VCaP (cell line): ENCODE measurements at regions not wholly inside any gene's neighbourhood (a gene's known extent, or its start where the extent isn't known, plus 50 kb on each side); places are given as distances from the start of the nearest gene placed in this dataset.

Experiments
- H3K27ac ChIP-seq: fragments of 450-650 bp; 2 replicates; pipeline ENCODE4 v1.5.1; 2017
- TF ChIP-seq, protein P1 (sequence below): fragments of 450-650 bp; conservative IDR thresholded peaks from 2 replicates; pipeline ENCODE4 v1.5.1; 2017; ENCODE audit warnings: mild to moderate bottlenecking, moderate library complexity

DNA sequence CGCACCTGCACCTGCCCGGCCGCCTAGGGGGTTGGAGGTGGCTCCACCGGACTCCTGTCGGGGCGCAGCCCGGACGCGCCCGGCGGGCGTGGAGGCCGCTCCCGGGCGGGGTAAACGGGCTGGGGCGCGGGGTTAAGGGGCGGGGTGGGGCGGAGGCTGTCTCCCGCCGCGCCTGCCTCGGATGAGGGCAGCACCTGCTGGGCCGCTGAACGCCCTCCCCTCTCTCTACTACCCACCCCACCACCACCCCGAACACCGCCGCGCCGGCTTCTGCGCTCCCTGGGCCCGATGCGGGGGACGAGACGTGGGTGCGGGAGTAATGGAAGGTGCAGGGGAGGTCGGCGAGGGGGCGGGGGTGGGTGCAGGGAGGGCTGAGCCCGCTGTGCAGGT lies 224.8 kb upstream of the ID2 start:
- TF ChIP-seq, protein P1, sequence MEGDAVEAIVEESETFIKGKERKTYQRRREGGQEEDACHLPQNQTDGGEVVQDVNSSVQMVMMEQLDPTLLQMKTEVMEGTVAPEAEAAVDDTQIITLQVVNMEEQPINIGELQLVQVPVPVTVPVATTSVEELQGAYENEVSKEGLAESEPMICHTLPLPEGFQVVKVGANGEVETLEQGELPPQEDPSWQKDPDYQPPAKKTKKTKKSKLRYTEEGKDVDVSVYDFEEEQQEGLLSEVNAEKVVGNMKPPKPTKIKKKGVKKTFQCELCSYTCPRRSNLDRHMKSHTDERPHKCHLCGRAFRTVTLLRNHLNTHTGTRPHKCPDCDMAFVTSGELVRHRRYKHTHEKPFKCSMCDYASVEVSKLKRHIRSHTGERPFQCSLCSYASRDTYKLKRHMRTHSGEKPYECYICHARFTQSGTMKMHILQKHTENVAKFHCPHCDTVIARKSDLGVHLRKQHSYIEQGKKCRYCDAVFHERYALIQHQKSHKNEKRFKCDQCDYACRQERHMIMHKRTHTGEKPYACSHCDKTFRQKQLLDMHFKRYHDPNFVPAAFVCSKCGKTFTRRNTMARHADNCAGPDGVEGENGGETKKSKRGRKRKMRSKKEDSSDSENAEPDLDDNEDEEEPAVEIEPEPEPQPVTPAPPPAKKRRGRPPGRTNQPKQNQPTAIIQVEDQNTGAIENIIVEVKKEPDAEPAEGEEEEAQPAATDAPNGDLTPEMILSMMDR = no peak
- H3K27ac ChIP-seq = peak overlapping the region; percentile 86

DNA sequence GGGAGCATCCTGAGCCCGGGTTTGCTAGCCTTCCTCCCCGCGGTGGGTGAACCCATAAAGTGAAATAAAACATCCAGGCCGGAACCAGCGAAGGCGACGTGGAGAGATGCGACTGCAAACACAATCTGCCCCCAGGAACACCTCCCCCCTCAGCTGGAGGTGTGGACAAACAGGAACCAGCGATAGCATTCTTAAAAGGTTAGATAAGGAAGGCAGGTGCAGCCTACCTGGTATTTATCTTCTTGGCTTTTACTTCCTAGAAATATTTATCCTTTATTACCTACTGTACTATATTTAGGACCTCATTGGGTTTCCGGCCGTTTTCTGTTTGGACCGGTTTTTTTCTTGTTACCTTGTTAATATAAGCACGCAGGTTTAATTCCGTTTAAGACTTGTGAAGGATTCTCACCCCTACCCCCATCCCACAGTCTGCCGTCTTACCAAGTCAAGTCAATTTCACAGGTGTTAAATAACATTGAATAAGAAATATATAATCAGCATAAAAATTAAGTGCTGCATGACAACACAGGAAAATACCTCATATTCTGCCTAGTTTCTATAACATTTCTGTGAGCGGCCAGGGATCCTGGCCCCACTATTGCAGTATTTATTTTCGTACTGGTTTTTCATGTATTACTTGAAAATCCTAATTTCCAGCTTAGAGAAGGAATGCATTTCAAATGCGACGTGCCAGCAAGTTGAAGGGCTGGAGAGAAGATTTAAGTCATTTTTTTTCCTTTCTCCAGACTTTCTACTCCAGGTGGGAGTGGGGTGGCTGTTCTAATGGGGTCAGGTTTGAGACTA lies 224.0 kb upstream of the ID2 start:
- TF ChIP-seq, protein P1 = 0 out of 2 replicates have a peak, but pooled peaks have one; percentile 13
- peak overlapping the region; percentile 86 for H3K27ac ChIP-seq

DNA sequence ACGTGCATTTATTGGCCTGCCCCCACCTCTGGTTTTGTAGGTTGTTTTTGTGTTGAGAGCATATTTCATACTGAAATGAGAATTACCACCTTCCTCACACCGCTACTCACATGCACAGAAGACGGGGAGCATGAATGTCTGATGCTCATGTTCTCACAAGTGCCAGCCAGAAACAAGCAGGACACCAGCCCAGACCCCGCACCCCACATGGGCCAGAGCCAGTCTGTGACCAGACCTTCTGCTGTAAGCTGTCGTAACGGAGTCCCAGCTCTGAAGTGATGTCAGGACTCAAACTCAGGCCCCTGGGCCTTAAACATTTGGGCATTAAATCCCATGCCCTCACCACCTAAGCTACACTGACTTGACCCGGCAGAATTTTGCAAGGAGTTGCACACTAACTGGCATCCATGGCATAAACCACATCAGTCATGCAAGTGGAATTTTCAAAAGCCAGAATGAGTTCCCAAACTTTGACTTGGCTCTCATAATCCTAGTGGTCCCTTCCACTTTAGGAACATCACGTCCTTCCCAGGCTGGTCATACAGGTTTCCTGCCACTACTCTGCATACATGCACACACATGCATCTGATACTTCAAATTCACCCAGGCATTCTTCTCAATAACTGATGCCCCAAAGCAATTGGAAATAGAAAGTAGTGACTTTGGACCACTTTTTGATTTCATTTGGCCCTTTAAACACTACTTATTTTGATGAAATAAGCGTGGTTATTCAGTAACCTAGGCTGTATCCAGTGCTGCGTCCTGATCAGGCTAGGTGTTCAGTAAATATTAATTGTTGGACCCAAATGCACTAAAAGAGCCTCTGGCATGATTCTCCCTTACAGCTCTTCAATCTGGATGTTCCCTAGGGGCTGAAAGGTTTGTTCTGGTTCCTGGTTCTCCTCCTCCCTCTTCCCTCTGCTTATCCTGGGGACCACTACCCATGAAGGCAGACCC lies 223.1 kb upstream of the ID2 start:
- TF ChIP-seq, protein P1 = no peak
- H3K27ac ChIP-seq = peak overlapping the region; percentile 86

DNA sequence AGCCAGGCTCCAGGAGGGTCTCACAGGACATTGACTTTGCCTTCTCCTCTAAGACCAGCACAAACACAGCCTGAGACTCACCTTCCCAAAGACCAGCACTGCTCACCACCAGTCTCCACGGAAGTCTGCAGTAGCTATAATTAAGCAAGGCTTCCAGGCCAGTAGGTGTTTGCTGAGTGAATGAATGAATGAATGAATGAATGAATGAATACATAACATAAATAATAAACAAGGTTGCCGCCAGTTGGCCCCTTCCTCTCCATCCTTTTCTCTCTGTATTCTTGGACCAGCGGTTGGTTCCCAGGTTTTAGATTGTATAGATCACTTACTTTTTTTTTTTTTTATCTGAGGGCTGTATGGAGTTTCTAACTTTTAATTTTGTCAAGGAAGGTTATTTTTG lies 222.4 kb upstream of the ID2 start:
- H3K27ac ChIP-seq = peak overlapping the region; percentile 86
- TF ChIP-seq, protein P1 = no peak

DNA sequence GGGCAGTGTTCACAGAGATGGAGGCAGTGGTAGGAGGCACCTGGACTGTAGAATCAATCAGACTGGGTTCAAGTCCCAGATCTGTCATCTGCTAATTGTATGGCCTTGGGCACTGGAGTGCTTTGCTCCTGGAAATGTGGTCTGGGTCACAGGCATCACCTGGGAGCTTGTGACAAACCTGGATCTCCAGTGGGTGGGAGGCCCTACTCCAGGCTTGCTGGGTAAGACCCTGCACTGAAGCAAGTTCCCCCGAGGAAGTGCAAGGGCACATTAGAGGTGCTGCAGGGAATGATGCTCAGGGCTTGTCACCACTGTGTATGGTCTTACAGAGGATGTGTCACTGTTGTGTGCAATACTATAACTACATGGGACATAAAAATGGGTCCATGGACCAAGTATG lies 220.5 kb upstream of the ID2 start:
- TF ChIP-seq, protein P1 = no peak
- H3K27ac ChIP-seq = no peak overlapping the region

DNA sequence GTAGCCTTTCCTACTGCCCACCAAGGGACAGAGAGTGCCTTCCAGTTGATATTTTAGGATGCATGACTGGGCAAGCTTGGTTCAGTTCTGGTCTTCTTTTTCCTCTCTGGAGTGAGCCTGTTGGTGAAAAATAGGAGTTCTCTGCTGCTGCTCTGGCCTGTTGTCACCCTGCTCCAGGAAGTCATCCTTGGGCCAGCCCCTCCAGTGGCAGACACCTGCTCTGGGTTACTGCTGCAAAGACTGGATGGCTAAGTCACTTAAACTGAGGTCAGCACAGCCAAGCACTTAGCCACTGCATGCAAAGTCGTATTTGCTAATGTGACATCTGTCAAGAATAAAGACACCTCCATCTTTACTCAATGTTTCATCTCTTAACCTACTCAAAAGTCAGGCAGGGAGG lies 219.6 kb upstream of the ID2 start:
- no peak overlapping the region for H3K27ac ChIP-seq

More for the DNA sequence above, 219.6 kb upstream of the ID2 start:
- TF ChIP-seq, protein P1 = no peak
